ENCODE measurements at regions not wholly inside any gene's neighbourhood (a gene's known extent, or its start where the extent isn't known, plus 50 kb on each side); places are given as distances from the start of the nearest gene placed in this dataset.

DNA sequence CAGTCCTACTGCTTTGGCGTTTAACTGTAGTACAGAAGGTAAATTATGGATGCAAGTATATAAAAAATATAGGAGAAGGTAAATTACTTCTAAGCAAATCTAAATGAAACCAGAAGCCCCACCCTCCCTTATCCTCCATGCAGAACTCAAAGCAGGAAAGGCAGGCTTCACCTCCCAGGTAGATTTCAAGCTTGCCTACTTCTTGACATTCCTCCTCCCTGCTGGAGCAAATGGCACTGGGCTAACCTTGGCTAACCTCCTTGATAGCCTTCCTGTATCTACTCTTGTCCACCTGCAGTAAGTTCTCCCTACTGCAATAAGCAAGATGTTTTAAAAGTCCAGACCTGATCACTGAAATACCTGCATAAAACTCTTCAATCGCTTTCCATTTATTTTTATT is 396.0 kb downstream of the IRS2 start:
- no peak for DNase-seq

GRCh38 chr13:109389892-109390345 is 396.5 kb downstream of the IRS2 start:
- no peak for DNase-seq

- DNase-seq, result no peak
Observed at GRCh38 chr13:109389456-109389855, 396.9 kb downstream of the IRS2 start.

DNA sequence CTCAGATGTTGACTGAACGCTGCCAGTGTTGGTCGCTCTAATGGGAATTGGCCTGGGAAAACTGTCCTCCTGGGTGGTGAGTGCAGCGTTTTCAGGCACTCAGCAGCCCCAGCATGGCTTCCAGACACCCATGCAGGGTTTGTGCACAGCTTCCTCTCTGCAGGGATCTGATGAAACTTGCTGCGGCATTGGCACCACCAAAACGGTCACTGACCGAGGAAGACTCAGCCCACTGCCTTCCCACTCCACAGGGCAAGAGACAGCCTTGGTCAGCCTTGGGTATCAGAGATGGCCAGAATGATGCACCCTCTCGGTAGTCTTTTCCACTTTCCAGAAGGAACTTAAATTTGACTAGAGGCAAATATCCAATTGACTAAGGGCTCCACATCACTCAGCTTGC is 398.9 kb downstream of the IRS2 start:
- no peak for DNase-seq

DNA sequence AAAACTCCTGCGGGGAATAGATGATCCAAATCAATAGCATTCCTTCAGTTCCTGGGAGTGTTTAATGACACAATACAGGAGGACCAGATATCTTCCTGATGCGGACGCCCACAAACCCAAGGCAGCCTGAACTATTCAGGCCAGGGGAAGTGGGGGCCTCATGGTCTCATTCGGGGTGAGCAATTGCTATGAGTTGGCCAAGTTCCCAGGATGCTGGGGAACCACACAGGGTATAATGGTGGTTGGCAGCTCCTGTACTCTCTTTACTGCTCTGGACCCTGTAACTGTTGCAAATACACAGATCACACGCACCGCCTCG is 401.2 kb downstream of the IRS2 start:
- no peak for DNase-seq

DNA sequence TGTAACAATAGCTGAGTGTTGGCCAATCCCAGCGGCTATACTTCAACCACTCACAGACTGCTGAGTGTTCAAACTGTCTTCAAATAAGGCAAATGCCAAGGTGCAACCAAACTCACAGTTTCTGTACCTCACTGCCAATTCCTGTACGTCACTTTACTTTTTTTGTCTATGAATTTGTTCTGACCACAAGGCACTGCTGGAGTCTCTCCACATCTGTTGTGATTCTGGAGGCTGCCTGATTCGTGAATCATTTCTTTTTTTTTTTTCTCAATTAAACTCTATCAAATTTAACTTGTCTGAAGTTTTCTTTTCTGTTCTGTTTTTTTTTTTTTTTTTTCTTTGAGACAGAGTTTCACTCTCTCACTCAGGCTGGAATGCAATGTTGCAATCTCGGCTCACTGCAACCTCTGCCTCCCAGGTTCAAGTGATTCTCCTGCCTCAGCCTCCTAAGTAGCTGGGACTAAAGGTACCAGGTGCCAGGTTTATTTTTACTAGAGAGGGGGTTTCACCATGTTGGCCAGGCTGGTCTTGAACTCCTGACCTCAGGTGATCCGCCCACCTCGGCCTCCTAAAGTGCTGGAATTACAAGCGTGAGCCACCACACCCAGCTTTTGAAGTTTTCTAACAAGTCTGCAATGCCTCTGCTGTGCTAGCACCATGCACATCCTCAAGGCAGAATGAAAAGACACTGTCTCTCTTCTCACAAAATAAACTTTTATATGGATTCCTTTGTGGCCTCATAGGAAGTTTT is 401.7 kb downstream of the IRS2 start:
- no peak for DNase-seq

DNA sequence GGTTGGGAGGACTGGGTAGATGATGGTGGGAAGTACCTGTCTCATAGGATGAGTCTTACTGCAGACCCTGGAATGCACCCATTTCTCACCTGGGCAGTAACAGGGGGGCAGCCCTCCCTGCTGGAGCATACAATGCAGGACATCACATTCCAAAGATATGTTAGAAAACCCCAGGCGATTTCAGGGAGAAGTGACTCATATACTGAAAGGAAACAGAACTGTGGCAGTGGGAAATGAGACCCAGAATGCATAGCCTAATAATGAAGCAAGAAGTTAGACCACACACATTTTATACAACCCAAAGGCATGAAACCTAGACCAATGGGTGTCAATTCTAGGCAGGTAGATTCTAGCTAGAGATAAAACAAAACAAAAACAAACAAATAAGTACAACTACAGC is 402.7 kb downstream of the IRS2 start:
- no peak for DNase-seq

DNA sequence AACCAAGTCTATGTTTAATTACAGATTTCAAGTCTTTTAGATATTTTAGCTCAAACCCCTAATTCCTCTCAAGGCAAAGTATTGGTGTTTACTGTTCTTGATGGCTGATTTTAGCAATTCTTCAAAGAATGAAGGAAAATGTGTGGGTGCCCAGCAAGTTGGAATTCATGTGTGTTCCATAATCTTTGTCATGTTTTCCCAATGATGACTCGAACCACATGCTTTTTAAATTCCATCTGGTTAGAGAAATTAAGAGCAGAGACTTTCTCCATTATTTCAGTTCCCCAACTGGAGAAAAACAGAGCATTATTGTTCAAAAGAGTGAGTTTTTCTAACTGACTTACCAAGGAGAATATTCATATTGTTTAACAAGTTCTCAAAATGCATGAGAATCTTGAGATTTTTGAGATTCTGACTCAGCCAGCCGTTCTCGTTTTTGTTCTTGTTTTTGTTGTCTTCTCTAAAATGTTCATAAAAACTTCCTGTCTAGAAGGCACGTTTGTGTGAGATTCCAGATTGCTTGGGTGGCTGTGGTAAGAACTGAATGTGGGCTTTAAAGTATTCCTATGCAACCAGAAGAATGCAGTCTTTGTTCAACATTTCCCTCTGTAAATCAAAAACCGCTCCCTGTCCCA is 404.7 kb downstream of the IRS2 start:
- no peak for DNase-seq

DNA sequence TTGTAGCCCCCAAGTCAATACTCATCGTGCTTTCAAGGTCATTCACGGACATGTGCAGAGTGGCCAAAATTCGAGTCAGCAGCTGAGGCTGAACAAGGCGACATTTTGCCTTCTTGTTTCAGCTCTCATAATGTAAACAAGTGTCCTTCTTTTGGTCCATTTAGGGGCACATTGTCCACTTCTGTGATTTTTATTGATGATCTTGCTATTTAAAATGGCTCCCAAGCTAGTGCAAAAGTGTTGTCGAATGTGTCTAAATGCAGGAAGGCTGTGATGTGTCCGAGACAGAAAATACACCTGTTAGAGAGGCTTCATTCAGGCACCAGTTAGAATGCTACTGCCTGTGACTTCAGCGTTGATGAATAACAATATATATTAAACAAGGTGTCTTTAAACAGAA is 405.9 kb downstream of the IRS2 start:
- DNase-seq, result no peak

DNA sequence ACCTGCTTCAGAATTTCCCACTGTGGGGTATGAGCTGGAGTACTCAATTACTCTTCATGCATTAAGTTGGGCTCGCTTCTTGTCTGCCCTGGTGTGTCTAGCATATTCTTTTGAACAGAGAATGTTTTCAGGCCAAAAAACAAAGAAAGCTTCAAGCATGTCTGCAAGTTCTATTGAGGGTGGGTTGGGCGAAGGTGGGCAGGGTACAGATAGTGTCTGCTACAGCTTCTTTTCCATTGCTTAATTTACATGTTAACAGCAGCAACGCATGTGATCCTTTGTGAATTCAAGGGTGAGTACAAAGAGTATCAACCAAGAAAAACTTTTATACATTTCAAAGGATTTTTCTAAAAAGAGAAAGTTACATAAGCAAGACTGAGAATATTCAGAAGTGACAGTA is 406.5 kb downstream of the IRS2 start:
- DNase-seq, result no peak

GRCh38 chr13:109376936-109377335 is 409.4 kb downstream of the IRS2 start:
- DNase-seq, result no peak

- no peak for DNase-seq
Observed at GRCh38 chr13:109374609-109375200, 411.7 kb downstream of the IRS2 start.

DNA sequence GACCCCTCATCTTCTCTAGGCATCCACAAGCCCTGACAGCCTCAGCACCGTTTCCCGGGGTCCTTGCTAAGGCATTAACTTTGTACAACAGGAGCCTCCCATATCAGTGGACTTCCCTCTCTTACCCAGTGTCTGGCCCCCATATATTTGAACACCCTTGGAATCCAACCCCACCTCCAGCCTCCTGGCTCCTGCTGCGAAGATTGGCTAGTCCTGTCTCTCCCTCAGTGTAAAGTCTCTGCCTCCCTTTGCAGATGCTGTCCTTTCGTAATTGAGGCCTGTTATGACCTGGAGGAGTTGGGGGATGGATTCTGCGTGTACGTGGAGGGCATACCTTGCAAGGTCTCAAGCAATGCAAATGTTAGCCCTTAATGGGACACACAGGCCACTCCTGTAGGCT is 413.7 kb downstream of the IRS2 start:
- DNase-seq, result no peak

GRCh38 chr13:109371066-109371465 is 415.3 kb downstream of the IRS2 start:
- no peak for DNase-seq

DNA sequence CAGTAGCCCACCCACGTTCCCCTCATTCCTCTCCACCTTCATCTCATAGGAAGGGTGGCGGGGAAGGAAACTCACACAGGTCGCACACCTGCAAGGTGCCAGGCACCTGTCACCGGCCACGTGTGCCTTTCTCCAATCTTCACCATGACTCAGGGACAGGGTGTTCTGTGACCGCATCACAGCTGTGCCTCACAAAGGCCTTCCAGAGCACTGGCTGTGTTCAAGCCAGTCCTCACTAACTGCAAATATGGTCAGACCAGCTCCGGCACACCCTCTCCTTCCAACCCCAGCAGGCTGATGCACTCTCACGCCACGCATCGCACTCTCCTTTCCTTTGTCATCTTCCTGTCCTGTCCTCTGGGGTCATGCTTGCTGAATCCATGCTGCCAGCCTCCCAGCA is 415.9 kb downstream of the IRS2 start:
- DNase-seq, result no peak

DNA sequence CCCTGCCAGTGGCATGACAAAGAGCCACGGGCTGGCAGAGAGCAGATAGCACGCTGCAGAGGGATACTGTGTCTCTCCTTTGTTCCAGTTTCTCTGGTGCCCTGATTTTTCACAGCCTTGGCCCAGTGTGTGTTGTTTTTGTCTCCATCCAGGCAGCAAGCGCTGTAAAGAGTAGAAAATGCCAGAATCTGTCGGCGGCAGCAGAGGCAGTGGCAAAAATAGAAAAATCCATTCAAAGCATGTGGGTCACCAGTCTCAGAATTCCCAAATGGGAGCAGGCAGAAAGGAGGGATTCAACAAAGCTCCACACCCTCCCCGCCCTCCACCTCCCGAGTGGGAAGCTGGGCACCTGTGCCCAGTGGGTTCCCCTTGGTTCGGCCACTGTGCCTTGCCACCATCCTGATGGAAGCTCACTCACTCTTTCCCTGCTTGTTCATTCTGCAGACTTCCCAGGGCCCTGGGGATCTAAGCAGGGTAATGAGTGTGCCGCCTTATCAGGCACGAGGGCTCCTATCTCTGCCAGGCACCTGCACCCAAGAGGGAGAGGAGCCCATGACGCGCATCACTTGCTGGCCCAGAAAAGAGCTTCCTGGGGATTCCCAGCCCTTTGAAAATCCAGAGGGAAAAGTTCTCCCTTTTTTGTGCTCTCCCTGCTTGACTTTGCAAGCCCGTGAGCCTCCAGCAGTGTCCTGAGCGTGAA is 416.9 kb downstream of the IRS2 start:
- DNase-seq, result no peak

DNA sequence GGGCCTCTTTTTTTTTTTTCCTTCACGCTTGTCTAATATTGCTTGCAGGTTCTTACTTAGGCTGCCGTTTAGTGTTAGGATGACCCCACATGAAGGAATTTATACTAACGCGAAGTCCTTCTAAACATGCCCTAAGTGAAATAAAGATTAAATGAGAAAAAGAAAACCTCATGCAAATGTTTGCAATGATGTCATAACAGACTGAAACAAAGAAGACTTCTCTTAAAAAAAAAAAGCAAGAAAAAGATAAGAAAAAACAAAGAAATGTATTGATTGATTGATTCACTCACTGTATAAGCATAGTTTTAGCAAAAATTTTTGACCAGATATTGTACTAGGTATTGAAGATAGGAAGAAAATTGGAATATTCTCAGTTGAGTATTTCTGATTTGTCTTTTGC is 418.2 kb downstream of the IRS2 start:
- no peak for DNase-seq

DNA sequence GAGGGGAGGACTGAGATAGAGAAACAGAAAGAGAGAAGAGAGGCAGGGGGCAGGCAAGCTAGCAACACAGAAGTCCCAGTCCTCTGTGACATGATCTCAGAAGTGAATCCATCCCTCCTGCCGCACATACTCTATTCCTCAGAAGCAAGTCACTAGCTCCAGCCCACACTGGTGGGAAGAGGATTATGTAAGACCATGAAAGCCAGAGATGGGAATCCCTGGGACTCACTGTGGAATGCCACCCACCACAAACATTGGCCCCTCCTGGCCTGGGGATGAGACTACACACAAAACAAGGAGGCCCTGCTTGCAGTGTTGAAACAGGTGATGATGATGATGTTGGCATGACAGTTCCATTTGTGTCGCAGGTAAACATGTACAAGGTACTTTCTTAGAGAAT is 419.9 kb downstream of the IRS2 start:
- no peak for DNase-seq

GRCh38 chr13:109363431-109363830 is 423.0 kb downstream of the IRS2 start:
- DNase-seq, result no peak

DNA sequence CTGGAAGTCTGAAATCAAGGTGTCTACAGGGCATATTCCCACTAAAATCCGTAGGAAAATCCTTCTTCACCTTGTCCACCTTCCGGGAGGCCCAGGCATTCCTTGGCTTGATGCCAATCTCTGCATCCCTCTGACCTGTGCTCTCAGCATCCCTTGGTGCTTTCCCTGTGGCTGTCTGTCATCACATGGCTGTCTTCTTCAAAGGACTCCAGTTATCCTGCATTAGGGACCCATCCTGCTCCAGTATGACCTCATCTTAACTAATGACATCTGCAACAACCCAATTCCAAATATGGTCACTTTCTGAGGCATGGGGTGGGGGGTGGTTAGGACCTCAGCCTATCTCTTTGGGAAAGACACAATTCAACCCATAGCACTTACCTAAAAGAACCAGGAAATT is 423.8 kb downstream of the IRS2 start:
- no peak for DNase-seq

DNA sequence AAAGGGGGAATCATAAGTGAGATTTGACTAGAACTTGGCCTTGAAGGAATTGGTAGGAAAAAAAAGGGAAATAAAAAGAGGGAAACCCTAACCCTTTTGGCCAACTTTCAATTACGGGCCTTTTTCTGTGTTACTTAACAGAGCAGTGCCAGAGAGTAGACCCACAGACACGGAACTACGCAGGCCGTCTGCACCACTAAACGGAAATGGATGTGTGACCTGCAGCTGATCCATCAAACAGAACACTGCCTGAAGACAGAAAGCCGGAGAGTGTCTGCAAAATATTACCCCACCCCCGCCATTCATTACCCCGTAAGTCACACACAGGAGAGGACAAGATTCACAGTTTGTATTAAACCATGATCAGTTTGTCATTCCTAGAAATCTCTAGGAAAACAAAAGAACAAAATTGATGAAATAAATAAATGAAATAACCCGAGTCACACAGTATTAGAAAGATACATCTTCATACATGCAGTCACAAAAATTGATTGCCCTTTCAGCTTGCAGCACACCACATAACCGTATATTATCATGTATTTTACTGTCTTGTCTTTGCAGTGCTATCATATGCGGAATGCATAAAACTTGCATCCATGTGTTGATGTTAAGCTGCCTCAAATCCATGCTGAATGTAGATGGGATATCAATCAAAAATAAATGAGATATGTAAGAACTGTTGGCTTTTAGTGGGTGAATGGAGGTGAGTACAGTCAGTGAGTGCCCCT is 424.7 kb downstream of the IRS2 start:
- DNase-seq, result no peak

DNA sequence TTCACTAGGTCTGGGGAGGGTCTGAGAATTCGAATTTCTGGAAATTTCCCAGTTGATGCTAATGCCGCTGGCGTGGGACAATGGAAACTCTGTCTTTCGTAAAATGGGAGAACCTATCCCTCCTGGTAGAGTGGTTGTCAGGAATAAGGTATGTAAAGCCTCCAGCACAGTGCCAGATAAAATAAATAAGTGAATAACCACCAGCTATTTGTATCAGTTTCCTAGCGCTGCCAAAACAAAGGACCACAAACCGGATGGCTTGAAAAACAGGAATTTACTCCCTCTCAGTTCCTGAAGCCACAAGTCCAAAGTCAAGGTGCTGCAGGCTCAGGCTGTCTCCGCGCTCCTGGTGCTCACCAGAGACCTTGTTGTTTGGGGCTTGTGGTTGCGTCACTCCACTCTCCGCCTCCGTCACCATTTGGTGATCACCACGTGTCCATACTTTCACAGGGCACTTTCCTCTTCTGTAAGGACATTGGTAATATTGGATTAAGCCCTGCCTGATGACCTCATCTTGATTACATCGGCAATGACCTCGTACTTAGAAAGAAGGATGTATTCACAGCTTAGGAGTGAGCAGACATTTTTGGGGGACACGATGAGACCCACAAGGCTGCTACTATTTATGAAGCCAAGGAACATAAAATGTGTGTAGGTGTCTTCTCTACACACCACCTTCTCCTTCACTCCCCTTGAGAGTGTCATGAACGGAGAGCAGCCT is 428.5 kb downstream of the IRS2 start:
- DNase-seq, result no peak
